ENCODE measurements at regions not wholly inside any gene's neighbourhood (a gene's known extent, or its start where the extent isn't known, plus 50 kb on each side); places are given as distances from the start of the nearest gene placed in this dataset.

DNA sequence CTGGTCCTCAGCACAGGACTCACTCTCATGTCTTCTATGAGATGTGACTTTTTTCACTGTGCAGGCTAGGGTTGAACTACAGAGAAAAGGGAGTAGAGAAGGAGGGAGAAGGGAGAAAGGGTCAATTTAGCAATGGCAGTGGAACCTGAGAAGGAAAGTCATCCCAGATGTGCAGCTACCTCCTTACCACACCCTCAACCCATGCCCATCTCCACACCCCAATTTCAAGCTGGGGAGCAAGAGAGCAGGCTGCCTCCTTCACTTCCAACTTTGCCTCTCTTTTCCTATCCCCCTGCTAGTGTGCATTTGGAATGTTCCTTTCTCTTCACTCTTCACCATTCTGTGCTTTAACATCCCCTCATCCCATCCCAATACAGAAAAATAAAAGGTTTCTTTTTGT is 163.5 kb upstream of the MAP3K1 start:
- DNase-seq (ENCODE audit: low spot score): no peak
- in situ Hi-C loops (cut with MboI; ENCODE audit: low pct_unique_long_range_greater_than_20kb, low sequenced_read_pairs, unreplicated experiment): no loop called here
- TF ChIP-seq, protein P1, sequence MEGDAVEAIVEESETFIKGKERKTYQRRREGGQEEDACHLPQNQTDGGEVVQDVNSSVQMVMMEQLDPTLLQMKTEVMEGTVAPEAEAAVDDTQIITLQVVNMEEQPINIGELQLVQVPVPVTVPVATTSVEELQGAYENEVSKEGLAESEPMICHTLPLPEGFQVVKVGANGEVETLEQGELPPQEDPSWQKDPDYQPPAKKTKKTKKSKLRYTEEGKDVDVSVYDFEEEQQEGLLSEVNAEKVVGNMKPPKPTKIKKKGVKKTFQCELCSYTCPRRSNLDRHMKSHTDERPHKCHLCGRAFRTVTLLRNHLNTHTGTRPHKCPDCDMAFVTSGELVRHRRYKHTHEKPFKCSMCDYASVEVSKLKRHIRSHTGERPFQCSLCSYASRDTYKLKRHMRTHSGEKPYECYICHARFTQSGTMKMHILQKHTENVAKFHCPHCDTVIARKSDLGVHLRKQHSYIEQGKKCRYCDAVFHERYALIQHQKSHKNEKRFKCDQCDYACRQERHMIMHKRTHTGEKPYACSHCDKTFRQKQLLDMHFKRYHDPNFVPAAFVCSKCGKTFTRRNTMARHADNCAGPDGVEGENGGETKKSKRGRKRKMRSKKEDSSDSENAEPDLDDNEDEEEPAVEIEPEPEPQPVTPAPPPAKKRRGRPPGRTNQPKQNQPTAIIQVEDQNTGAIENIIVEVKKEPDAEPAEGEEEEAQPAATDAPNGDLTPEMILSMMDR (IDR thresholded peaks at IDR 0.05; ENCODE audit: extremely low read depth, insufficient read depth, missing control alignments): no peak

GRCh38 chr5:56650386-56650785 is 165.0 kb upstream of the MAP3K1 start:
- no peak for DNase-seq (ENCODE audit: low spot score)
- in situ Hi-C loops (cut with MboI; ENCODE audit: low pct_unique_long_range_greater_than_20kb, low sequenced_read_pairs, unreplicated experiment): no loop called here
- TF ChIP-seq, protein P1 (IDR thresholded peaks at IDR 0.05; ENCODE audit: extremely low read depth, insufficient read depth, missing control alignments): no peak

- no peak for DNase-seq (ENCODE audit: low spot score)
- TF ChIP-seq, protein P1 (IDR thresholded peaks at IDR 0.05; ENCODE audit: extremely low read depth, insufficient read depth, missing control alignments): no peak
- in situ Hi-C loops (cut with MboI; ENCODE audit: low pct_unique_long_range_greater_than_20kb, low sequenced_read_pairs, unreplicated experiment): no loop called here
Observed at GRCh38 chr5:56649569-56649968, 165.8 kb upstream of the MAP3K1 start.

GRCh38 chr5:56648460-56649034 is 166.8 kb upstream of the MAP3K1 start:
- TF ChIP-seq, protein P1 (IDR thresholded peaks at IDR 0.05; ENCODE audit: extremely low read depth, insufficient read depth, missing control alignments): no peak
- DNase-seq (ENCODE audit: low spot score): no peak
- in situ Hi-C loops (cut with MboI; ENCODE audit: low pct_unique_long_range_greater_than_20kb, low sequenced_read_pairs, unreplicated experiment): no loop called here

DNA sequence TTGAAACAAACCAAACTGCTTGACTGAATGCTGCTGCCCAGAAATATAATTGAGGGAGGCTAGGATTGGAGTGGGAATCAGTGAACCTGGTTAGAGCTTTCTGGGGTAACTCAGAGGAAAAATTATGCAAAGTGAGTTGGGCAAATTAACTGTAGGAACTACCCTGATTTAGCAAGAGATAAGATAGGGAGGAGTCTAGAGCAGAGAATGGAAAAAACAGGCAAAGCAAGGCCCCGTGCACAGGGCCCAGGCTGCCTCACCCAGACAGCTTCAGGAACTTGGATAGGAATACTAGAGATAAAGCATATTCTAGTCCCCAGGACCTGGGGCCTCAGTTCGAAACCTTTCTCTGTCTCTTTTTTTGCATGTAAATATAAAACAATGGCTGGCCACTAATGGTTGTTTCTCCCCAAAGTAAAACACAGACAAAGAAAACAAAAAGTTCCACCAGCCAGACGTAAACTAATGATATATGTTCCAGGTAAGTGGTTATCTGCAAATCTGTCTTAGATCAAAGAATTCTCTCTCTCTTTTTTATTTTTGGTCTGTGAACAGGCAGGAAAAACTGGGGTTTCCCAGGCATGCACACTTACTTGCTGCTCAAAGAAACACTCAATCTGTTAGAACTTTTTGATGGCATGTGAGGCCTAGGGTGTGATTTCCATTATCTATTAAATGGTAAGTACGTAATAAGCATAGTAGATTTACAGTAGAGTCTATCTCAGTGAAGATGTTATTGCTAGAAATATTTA is 168.1 kb upstream of the MAP3K1 start:
- in situ Hi-C loops (cut with MboI; ENCODE audit: low pct_unique_long_range_greater_than_20kb, low sequenced_read_pairs, unreplicated experiment): no loop called here
- TF ChIP-seq, protein P1 (IDR thresholded peaks at IDR 0.05; ENCODE audit: extremely low read depth, insufficient read depth, missing control alignments): no peak
- no peak for DNase-seq (ENCODE audit: low spot score)

GRCh38 chr5:56641635-56642260 is 173.6 kb upstream of the MAP3K1 start:
- no peak for DNase-seq (ENCODE audit: low spot score)
- in situ Hi-C loops (cut with MboI; ENCODE audit: low pct_unique_long_range_greater_than_20kb, low sequenced_read_pairs, unreplicated experiment): no loop called here
- TF ChIP-seq, protein P1 (IDR thresholded peaks at IDR 0.05; ENCODE audit: extremely low read depth, insufficient read depth, missing control alignments): no peak

All from GM13977 (cell line).